GM23338 (cell line): ENCODE measurements at regions not wholly inside any gene's neighbourhood (a gene's known extent, or its start where the extent isn't known, plus 50 kb on each side); places are given as distances from the start of the nearest gene placed in this dataset.

ENCODE experiments used
- CREB1 ChIP-seq: fragments of 250-450 bp; sonication (Bioruptor Pico); IDR thresholded peaks from 2 replicates; pipeline ENCODE4 v1.5.0; 2020; ENCODE audit warnings: low read depth, mild to moderate bottlenecking, moderate library complexity
- CTCF ChIP-seq, 2 experiments: fragments of 200-600 bp in 1 of 2; sonication (generic) in 1 of 2; conservative IDR thresholded peaks; 2 replicates each; pipeline versions ENCODE4 v1.5.1 to v1.6.1; 2016 to 2017; ENCODE audit warnings: antibody characterized with exemption in 2 of 2, low read depth in 2 of 2, mild to moderate bottlenecking in 2 of 2, moderate library complexity in 1 of 2
- EZH2 ChIP-seq: fragments of 200-600 bp; sonication (generic); IDR thresholded peaks from one replicate; pipeline ENCODE4 v1.8.0; 2017; ENCODE audit warnings: antibody characterized with exemption, mild to moderate bottlenecking, low read depth; ENCODE audit not compliant: unreplicated experiment
- JUNB ChIP-seq: IDR thresholded peaks from one replicate; pipeline ENCODE4 v1.6.1; 2016; ENCODE audit warnings: antibody characterized with exemption; ENCODE audit not compliant: unreplicated experiment
- NANOG ChIP-seq: IDR thresholded peaks from 2 replicates; pipeline ENCODE4 v1.6.1; 2016; ENCODE audit warnings: antibody characterized with exemption, borderline replicate concordance
- POLR2AphosphoS5 ChIP-seq: IDR thresholded peaks from 2 replicates; pipeline ENCODE4 v1.6.1; 2016; ENCODE audit warnings: antibody characterized with exemption, low read depth
- REST ChIP-seq: IDR thresholded peaks from one replicate; pipeline ENCODE4 v1.6.1; 2018; ENCODE audit warnings: antibody characterized with exemption; ENCODE audit not compliant: unreplicated experiment

DNA sequence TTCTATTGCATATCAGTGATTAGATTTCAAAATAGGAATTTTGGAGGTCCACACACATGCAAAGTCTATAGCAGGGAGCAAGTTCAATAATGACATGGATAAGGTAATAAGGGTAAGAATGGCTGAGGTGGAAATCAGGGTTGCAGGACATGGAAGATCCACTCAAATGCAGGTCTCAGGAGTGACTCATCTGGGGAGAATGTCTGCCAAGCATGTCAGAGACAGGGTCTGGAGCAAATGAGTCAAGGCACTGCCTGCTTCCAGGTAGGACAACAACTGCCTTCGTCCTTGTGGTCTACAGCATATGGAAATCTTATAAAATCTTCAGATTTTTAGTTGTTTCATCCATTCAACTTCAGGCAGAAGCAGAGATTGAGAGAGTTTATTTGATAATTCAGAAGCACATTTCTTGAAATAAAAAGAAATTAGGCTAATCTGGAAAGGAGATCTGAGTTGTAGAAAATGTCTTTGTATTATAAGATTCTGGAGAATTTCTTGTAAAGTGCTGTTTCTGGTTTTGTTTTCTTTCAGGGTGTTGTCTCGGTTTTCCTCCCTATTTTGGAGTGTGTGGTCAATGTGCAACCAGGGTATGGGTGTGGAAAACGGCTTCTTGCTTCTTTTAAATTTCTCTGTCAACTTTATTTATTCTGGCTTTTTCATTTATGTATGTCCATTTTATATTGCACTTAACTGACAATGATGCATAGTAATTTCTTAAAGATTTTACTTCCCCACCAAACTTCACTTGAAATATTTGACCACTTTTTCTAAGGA, 748.8 kb downstream of the LIG4 start:
- TF ChIP-seq CTCF (conservative IDR thresholded peaks at IDR 0.05; ENCODE audit: low read depth in 2 of 2) = no peak
- no peak for TF ChIP-seq POLR2AphosphoS5
- no peak for TF ChIP-seq JUNB
- TF ChIP-seq CREB1 (CRISPR knock-in tag) = no peak
- no peak for TF ChIP-seq REST
- no peak for TF ChIP-seq EZH2
- TF ChIP-seq NANOG = no peak
